Activated B cell treated with CpG ODN at 0.5 μM for 24 hours (primary cell): ENCODE measurements at regions not wholly inside any gene's neighbourhood (a gene's known extent, or its start where the extent isn't known, plus 50 kb on each side); places are given as distances from the start of the nearest gene placed in this dataset.

ENCODE experiments used
- ATAC-seq: fragments of 200-7000 bp; cut with Tn5 transposase; one replicate; pipeline ENCODE4 v1.10.0; 2021; ENCODE audit warnings: low read depth, mild to moderate bottlenecking, moderate library complexity
- CTCF ChIA-PET: fragments of 350-600 bp; sonication (Branson Sonifier 250); formaldehyde crosslinking; loops from one replicate; lab custom pipeline; 2021; ENCODE audit warnings: antibody characterized with exemption; lab: Charles Lee
- POLR2A ChIA-PET: fragments of 350-600 bp; sonication (Branson Sonifier 250); formaldehyde crosslinking; loops from one replicate; lab custom pipeline; 2021; ENCODE audit warnings: antibody characterized with exemption; lab: Charles Lee
- DNase-seq: peaks from one replicate; pipeline ENCODE4 v3.0.0; 2022
- H3K27ac Mint-ChIP-seq: one replicate; pipeline ENCODE4 v1.8.0; 2020; ENCODE audit warnings: mixed read lengths
- H3K27me3 Mint-ChIP-seq: one replicate; pipeline ENCODE4 v1.8.0; 2021; ENCODE audit warnings: mixed read lengths
- H3K36me3 Mint-ChIP-seq: one replicate; pipeline ENCODE4 v1.8.0; 2021; ENCODE audit warnings: low read depth, mixed read lengths
- H3K4me1 Mint-ChIP-seq: one replicate; pipeline ENCODE4 v1.8.0; 2021; ENCODE audit warnings: mixed read lengths
- H3K4me3 Mint-ChIP-seq: one replicate; pipeline ENCODE4 v1.8.0; 2020; ENCODE audit warnings: mild to moderate bottlenecking, mixed read lengths
- H3K9me3 Mint-ChIP-seq: one replicate; pipeline ENCODE4 v1.8.0; 2020; ENCODE audit warnings: mixed read lengths
- intact Hi-C: fragments of 100-400 bp; cut with micrococcal nuclease; formaldehyde crosslinking; loops from one replicate; pipeline ENCODE4 v1.15.1; 2024
- TF ChIP-seq, protein P1 (sequence below): fragments of 200-600 bp; IDR thresholded peaks from one replicate; pipeline ENCODE4 v1.8.0; 2022; ENCODE audit warnings: antibody characterized with exemption, mild to moderate bottlenecking

DNA sequence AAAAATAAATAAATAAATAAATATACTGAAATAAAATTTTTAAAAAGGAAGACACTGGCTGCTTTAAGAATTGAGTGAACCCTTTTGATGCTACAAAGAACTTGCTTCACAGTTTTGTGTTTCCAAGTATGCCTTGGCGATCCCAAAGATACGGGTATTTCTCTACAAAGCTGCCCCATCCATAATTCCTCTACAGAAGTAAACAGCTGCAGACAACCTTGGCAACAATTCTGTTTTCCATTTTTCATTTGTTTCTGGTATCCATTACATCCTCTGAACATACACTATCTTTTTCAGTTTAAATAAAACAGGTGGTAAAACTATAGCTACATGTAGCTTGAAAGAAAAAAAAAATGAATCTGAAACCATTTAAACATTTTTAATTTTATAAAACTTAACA, 552.8 kb upstream of the KLHL29 start:
- Mint-ChIP-seq H3K27ac (no peak overlapping the region), H3K4me1 (no peaks in the 10 kb centered on the region), H3K27me3 (no peaks in the 10 kb centered on the region), H3K9me3 (peaks cover 1% of the 10 kb centered on the region), H3K4me3 (no peak overlapping the region), H3K36me3 (no peaks in the 10 kb centered on the region)
- CTCF ChIA-PET: no interaction called here
- POLR2A ChIA-PET: no interaction called here
- intact Hi-C loops: no loop called here
- no peak for DNase-seq
- TF ChIP-seq, protein P1, sequence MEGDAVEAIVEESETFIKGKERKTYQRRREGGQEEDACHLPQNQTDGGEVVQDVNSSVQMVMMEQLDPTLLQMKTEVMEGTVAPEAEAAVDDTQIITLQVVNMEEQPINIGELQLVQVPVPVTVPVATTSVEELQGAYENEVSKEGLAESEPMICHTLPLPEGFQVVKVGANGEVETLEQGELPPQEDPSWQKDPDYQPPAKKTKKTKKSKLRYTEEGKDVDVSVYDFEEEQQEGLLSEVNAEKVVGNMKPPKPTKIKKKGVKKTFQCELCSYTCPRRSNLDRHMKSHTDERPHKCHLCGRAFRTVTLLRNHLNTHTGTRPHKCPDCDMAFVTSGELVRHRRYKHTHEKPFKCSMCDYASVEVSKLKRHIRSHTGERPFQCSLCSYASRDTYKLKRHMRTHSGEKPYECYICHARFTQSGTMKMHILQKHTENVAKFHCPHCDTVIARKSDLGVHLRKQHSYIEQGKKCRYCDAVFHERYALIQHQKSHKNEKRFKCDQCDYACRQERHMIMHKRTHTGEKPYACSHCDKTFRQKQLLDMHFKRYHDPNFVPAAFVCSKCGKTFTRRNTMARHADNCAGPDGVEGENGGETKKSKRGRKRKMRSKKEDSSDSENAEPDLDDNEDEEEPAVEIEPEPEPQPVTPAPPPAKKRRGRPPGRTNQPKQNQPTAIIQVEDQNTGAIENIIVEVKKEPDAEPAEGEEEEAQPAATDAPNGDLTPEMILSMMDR: no peak
- ATAC-seq: no peak

DNA sequence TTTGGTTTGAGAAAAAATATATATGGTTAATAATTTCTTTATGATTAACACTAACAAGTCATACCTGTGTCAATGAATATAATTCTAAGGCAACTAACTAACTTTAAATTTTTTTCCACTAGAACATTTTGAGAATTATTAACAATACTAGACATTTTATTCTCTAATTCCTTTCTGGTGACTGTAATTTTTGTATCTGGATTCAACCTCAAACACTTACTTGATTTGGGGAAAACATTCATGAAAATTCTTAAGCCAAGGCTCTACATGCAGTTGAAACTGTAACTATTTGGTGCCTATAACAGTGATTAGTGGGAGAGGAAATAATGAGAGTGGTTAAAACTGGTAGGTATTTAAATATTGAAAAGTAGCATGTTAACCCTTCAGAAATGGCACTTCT, 546.5 kb upstream of the KLHL29 start:
- H3K27ac Mint-ChIP-seq: no peak overlapping the region
- DNase-seq (no peak), ATAC-seq (no peak)
- POLR2A ChIA-PET: no interaction called here
- H3K4me3 Mint-ChIP-seq: no peak overlapping the region
- CTCF ChIA-PET: no interaction called here
- TF ChIP-seq, protein P1: no peak
- no peaks in the 10 kb centered on the region for H3K27me3 Mint-ChIP-seq
- no peaks in the 10 kb centered on the region for H3K4me1 Mint-ChIP-seq
- H3K36me3 Mint-ChIP-seq: no peaks in the 10 kb centered on the region
- H3K9me3 Mint-ChIP-seq: peaks cover 8% of the 10 kb centered on the region
- intact Hi-C loops: no loop called here

DNA sequence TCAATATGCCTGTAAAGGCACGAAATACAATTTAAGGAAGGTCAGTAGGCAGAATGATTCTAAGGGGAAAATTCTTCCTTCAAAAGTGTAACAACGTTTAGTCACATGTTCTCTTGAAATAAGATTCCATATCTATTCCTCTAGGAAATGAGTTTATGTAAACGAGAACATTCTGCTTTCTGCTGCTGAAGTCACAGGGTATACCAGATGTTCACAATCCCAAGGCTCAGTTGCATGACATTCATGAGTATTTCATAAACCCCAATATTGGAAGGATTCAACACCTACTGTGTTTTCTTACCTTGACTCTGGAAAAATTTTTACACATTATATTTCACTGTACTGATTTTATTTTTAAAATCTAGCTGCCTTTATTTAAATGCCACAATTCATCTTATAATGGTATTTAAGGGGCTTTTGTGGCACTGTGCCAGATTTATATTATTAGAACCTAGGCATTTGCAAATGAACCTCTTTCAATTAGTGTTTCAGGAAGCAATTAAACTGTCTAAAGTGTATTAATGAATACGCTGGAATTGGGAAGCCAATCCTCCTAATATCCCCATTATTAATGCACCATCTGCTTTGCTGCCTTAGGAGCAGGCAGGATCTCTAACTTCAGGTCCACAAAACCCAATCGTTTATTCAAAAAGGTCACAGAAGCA, 542.6 kb upstream of the KLHL29 start:
- POLR2A ChIA-PET: no interaction called here
- Mint-ChIP-seq H3K4me3 (no peak overlapping the region), H3K9me3 (peaks cover 7% of the 10 kb centered on the region), H3K4me1 (no peaks in the 10 kb centered on the region), H3K27ac (no peak overlapping the region), H3K27me3 (no peaks in the 10 kb centered on the region), H3K36me3 (no peaks in the 10 kb centered on the region)
- CTCF ChIA-PET: no interaction called here
- intact Hi-C loops: no loop called here
- DNase-seq: no peak
- TF ChIP-seq, protein P1: no peak
- ATAC-seq: no peak

DNA sequence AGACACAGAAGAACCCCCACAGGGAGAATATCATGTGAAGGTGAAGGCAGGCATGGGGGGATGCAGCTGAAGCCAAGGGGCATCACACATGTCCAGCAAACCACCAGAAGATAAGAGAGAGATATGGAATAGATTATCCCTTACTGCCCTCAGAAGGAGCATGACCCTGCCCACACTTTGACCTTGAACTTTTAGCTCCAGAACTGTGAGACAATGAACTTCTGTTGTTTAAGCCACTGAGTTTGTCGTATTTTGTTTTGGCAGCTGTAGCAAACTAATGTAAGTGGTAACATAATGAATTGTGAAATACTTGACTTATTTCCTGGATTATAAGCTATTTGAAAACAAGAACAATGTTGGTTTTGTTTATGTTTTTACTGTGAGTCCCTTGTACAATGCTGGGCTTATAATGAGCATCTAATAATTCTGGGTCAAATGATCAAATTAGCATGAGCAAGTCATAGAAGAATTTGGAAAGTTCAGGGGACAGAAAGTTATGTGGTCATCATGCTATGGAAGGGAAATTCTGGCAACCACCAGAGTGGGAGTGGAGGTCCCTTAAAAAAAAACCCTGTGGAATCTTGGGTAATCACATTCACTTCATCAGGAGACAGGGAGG, 541.0 kb upstream of the KLHL29 start:
- DNase-seq (no peak), ATAC-seq (no peak)
- TF ChIP-seq, protein P1: no peak
- intact Hi-C loops: no loop called here
- no peaks in the 10 kb centered on the region for H3K36me3 Mint-ChIP-seq
- H3K27me3 Mint-ChIP-seq: no peaks in the 10 kb centered on the region
- POLR2A ChIA-PET: no interaction called here
- H3K27ac Mint-ChIP-seq: no peak overlapping the region
- H3K4me3 Mint-ChIP-seq: no peak overlapping the region
- H3K4me1 Mint-ChIP-seq: no peaks in the 10 kb centered on the region
- CTCF ChIA-PET: no interaction called here
- H3K9me3 Mint-ChIP-seq: peaks cover 4% of the 10 kb centered on the region

DNA sequence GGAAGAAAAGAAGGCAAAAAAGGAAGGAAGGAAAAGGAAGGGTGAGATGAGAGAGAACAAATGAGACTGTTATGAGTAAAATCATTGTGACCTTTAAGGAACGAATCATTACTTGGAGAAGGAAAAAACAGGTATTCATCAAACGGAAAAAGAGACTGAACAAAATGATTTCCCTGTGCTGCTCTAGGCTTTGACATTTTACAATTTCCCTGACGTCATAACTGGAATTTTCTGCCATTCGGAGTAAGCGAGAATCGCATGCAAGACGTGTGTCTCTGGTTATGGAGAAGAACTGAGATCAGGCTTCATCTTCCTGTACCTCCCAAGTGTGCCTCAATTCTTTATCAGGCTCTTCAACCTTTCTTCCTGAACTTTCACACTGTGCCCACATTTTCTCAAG, 534.7 kb upstream of the KLHL29 start:
- intact Hi-C loops: no loop called here
- peaks cover 1% of the 10 kb centered on the region for H3K9me3 Mint-ChIP-seq
- no peak overlapping the region for H3K27ac Mint-ChIP-seq
- no peaks in the 10 kb centered on the region for H3K4me1 Mint-ChIP-seq
- POLR2A ChIA-PET: no interaction called here
- ATAC-seq (no peak), DNase-seq (no peak)
- CTCF ChIA-PET: no interaction called here
- TF ChIP-seq, protein P1: no peak
- H3K4me3 Mint-ChIP-seq: no peak overlapping the region
- no peaks in the 10 kb centered on the region for H3K27me3 Mint-ChIP-seq
- H3K36me3 Mint-ChIP-seq: no peaks in the 10 kb centered on the region
